ENCODE measurements at regions not wholly inside any gene's neighbourhood (a gene's known extent, or its start where the extent isn't known, plus 50 kb on each side); places are given as distances from the start of the nearest gene placed in this dataset.

DNA sequence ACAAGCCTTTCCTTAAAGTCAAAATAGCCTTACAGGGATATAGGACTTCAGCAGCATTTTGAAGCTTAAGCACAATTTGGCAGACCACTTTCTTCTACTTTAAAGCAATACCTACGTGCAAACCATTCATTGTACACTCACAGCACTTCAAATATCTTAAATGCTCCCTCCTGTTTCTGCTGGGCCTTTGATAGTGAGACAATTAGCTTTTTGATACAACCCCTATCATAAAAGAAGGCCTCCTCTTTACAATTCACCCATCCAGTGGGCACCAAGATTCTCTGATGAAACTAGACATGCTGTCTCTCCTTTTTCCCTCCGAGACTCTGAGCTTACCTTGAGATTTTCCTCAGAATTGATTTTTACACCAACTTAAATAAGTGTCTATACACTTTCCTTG is 157.5 kb upstream of the FAR2 start:
- no peak for DNase-seq
- Mint-ChIP-seq H3K4me3 (no peak overlapping the region), H3K36me3 (ENCODE audit: low read depth) (no peaks in the 10 kb centered on the region), H3K4me1 (peaks cover 23% of the 10 kb centered on the region), H3K27ac (no peak overlapping the region), H3K27me3 (ENCODE audit: low read depth, poor library complexity) (no peaks in the 10 kb centered on the region), H3K9me3 (no peaks in the 10 kb centered on the region)
- TF ChIP-seq, protein P1, sequence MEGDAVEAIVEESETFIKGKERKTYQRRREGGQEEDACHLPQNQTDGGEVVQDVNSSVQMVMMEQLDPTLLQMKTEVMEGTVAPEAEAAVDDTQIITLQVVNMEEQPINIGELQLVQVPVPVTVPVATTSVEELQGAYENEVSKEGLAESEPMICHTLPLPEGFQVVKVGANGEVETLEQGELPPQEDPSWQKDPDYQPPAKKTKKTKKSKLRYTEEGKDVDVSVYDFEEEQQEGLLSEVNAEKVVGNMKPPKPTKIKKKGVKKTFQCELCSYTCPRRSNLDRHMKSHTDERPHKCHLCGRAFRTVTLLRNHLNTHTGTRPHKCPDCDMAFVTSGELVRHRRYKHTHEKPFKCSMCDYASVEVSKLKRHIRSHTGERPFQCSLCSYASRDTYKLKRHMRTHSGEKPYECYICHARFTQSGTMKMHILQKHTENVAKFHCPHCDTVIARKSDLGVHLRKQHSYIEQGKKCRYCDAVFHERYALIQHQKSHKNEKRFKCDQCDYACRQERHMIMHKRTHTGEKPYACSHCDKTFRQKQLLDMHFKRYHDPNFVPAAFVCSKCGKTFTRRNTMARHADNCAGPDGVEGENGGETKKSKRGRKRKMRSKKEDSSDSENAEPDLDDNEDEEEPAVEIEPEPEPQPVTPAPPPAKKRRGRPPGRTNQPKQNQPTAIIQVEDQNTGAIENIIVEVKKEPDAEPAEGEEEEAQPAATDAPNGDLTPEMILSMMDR (IDR thresholded peaks at IDR 0.05) = no peak

DNA sequence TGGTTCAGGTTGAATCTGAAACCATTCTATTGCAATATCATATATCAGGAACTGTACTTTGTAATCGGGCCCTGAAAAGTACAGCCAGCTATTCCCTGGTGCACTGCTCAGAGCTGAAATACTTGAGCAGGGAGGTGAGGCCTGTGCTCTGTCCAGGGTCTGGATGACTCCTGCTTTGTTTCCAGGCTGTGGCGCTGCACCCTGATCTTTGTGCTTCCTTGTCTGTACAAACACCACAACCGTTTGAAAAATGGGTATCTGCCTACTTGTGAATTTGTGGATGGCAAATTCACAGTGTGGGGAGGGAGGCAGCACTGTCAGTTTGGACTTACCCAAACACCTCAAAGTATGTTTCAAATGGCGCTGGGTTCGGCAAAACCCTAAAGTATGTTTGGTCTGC is 155.4 kb upstream of the FAR2 start:
- Mint-ChIP-seq H3K4me3 (no peak overlapping the region), H3K27ac (no peak overlapping the region), H3K9me3 (no peaks in the 10 kb centered on the region), H3K27me3 (ENCODE audit: low read depth, poor library complexity) (no peaks in the 10 kb centered on the region), H3K36me3 (ENCODE audit: low read depth) (no peaks in the 10 kb centered on the region), H3K4me1 (peaks cover 14% of the 10 kb centered on the region)
- no peak for DNase-seq
- TF ChIP-seq, protein P1 (IDR thresholded peaks at IDR 0.05) = no peak

DNA sequence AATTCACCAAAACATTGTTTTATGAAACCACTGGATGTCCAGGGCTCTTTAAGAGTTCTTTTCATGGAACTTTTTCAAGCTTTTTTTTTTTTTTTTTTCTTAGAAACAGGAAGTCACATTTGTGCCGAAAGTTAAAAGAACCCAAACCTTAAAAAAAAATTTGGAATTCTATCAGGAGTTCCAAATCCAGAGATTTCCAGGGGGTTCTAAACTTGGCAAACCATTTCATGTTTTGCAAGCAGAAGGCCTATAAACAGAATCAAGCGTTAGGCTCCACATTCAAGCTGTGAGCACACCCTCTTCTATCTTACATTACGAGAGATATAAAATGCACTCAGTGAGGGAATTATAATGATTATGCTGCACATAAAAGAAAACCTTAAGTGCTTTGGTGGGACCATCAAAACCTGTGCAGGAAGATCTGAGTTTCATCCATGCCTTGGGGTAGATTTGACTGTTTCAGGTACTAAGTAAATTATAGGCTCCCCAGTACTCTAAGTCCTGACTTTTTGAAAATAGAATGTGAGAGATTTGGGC is 154.8 kb upstream of the FAR2 start:
- TF ChIP-seq, protein P1 (IDR thresholded peaks at IDR 0.05) = no peak
- Mint-ChIP-seq H3K27me3 (ENCODE audit: low read depth, poor library complexity) (no peaks in the 10 kb centered on the region), H3K4me3 (no peak overlapping the region), H3K36me3 (ENCODE audit: low read depth) (no peaks in the 10 kb centered on the region), H3K27ac (no peak overlapping the region), H3K4me1 (peaks cover 10% of the 10 kb centered on the region), H3K9me3 (no peaks in the 10 kb centered on the region)
- no peak for DNase-seq

DNA sequence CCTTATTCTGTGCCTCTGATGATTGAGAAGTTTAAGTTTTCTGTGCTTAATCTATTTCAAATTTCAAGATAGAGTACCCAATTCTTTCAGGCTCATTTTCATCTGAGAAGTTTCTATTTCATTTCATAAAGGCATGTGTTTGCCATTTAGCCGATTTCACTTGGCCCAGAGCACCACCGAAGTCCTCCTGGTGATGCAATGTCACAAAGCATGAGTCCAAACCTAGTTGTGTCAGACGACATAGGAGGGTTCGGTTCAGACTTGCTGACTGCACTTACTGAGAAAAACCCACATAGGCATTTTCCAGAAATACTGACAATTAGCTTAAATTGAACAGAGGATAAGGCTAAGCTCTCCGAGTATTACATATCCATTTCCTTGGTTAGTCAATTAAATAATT is 152.4 kb upstream of the FAR2 start:
- Mint-ChIP-seq H3K9me3 (no peaks in the 10 kb centered on the region), H3K36me3 (ENCODE audit: low read depth) (no peaks in the 10 kb centered on the region), H3K27ac (no peak overlapping the region), H3K4me3 (no peak overlapping the region), H3K4me1 (peaks cover 5% of the 10 kb centered on the region), H3K27me3 (ENCODE audit: low read depth, poor library complexity) (peaks cover 2% of the 10 kb centered on the region)
- TF ChIP-seq, protein P1 (IDR thresholded peaks at IDR 0.05) = no peak
- DNase-seq = no peak

DNA sequence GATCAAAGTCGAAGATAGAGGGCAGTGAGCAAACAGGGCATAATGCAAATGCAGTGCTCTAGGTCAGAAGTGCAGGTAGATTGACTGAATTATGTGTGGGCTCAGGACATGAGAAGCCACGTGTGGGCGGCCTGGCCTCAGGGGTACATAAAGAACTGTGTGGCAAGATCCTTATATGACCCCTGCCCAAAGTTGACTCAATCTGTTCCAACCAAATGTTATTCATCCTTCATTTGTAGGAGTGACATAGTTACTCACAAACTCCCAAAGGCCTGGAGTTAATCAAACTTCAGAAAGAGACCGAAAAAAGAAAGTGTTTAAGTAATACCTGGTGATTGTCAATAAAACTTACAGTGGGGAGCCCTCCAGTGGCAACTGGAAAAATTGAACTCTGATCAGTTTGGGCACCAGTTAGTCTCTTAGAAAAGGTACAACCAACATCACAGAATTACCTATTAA is 150.4 kb upstream of the FAR2 start:
- Mint-ChIP-seq H3K9me3 (no peaks in the 10 kb centered on the region), H3K36me3 (ENCODE audit: low read depth) (no peaks in the 10 kb centered on the region), H3K4me1 (peaks cover 5% of the 10 kb centered on the region), H3K27me3 (ENCODE audit: low read depth, poor library complexity) (peaks cover 4% of the 10 kb centered on the region), H3K27ac (no peak overlapping the region), H3K4me3 (no peak overlapping the region)
- DNase-seq = no peak
- TF ChIP-seq, protein P1 (IDR thresholded peaks at IDR 0.05) = peak; percentile 30

Measured in nephron progenitor cell (in vitro differentiated cells).